OCI-LY1 (cell line): ENCODE measurements at regions not wholly inside any gene's neighbourhood (a gene's known extent, or its start where the extent isn't known, plus 50 kb on each side); places are given as distances from the start of the nearest gene placed in this dataset.

Experiments used
- CTCF ChIP-seq: fragments of 200-600 bp; sonication (generic), shearing (Covaris generic); IDR thresholded peaks from 2 replicates; pipeline ENCODE4 v1.5.1; 2017; ENCODE audit warnings: mild to moderate bottlenecking, antibody characterized with exemption, low read length, moderate library complexity, mixed read lengths
- EZH2 ChIP-seq: fragments of 200-600 bp; sonication (generic), shearing (Covaris generic); IDR thresholded peaks from 2 replicates; pipeline ENCODE4 v1.8.0; 2017; ENCODE audit warnings: borderline replicate concordance, mixed run types, mild to moderate bottlenecking, antibody characterized with exemption, low read length, moderate library complexity, mixed read lengths

DNA sequence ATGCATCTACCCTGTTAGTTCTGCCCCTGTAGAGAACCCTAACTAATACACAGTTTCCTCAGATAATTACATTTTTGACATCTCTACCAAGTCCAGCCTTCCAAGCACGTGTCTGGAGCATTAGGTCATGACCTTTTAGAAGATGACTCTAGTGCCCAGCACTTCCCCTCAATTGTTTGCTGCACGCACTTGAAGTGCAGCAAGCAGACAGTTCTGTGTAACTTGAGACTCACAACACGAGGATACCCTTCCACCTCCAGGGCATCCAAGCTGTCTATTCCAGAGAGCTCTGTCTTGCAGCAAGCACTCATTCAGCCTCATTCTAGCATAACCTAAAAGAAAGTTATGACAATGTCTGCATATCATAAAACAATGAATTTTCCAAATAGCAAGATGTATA is 1410.5 kb upstream of the CDH18 start:
- no peak for TF ChIP-seq CTCF
- TF ChIP-seq EZH2: no peak
